ENCODE measurements at regions not wholly inside any gene's neighbourhood (a gene's known extent, or its start where the extent isn't known, plus 50 kb on each side); places are given as distances from the start of the nearest gene placed in this dataset.

GRCh38 chr6:165967810-165968407 is 199.7 kb downstream of the TBXT start:
- H3K27ac ChIP-seq, result no peak overlapping the region
- DNase-seq, result no peak
- no peaks in the 10 kb centered on the region for H3K4me1 ChIP-seq
- no peaks in the 10 kb centered on the region for H3K27me3 ChIP-seq
- H3K36me3 ChIP-seq, result no peaks in the 10 kb centered on the region
- H3K9ac ChIP-seq (ENCODE audit: low read depth in 2 of 2, low read length in 2 of 2), result no peak overlapping the region
- TF ChIP-seq CTCF (IDR thresholded peaks at IDR 0.05), result no peak
- H3K9me3 ChIP-seq, result no peaks in the 10 kb centered on the region
- H3K4me3 ChIP-seq, result no peak overlapping the region
- intact Hi-C loops (cut with DNase I), result no loop called here

GRCh38 chr6:165963750-165964149 is 203.9 kb downstream of the TBXT start:
- no peaks in the 10 kb centered on the region for H3K9me3 ChIP-seq
- no peak overlapping the region for H3K4me3 ChIP-seq
- H3K9ac ChIP-seq (ENCODE audit: low read depth in 2 of 2, low read length in 2 of 2), result no peak overlapping the region
- TF ChIP-seq CTCF (IDR thresholded peaks at IDR 0.05), result no peak
- DNase-seq, result no peak
- intact Hi-C loops (cut with DNase I), result no loop called here
- H3K27ac ChIP-seq, result no peak overlapping the region
- no peaks in the 10 kb centered on the region for H3K4me1 ChIP-seq
- H3K27me3 ChIP-seq, result no peaks in the 10 kb centered on the region
- no peaks in the 10 kb centered on the region for H3K36me3 ChIP-seq

GRCh38 chr6:165962366-165962765 is 205.3 kb downstream of the TBXT start:
- intact Hi-C loops (cut with DNase I), result no loop called here
- no peak overlapping the region for H3K4me3 ChIP-seq
- DNase-seq, result no peak
- H3K9me3 ChIP-seq, result no peaks in the 10 kb centered on the region
- H3K36me3 ChIP-seq, result no peaks in the 10 kb centered on the region
- no peaks in the 10 kb centered on the region for H3K27me3 ChIP-seq
- H3K27ac ChIP-seq, result no peak overlapping the region
- no peak for TF ChIP-seq CTCF (IDR thresholded peaks at IDR 0.05)
- H3K4me1 ChIP-seq, result no peaks in the 10 kb centered on the region
- no peak overlapping the region for H3K9ac ChIP-seq (ENCODE audit: low read depth in 2 of 2, low read length in 2 of 2)

- H3K4me1 ChIP-seq, result no peaks in the 10 kb centered on the region
- H3K9ac ChIP-seq (ENCODE audit: low read depth in 2 of 2, low read length in 2 of 2), result no peak overlapping the region
- H3K9me3 ChIP-seq, result no peaks in the 10 kb centered on the region
- no peaks in the 10 kb centered on the region for H3K27me3 ChIP-seq
- no peak overlapping the region for H3K4me3 ChIP-seq
- no peak for DNase-seq
- TF ChIP-seq CTCF (IDR thresholded peaks at IDR 0.05), result no peak
- H3K27ac ChIP-seq, result no peak overlapping the region
- intact Hi-C loops (cut with DNase I), result no loop called here
- no peaks in the 10 kb centered on the region for H3K36me3 ChIP-seq
Measured at GRCh38 chr6:165961233-165961632, 206.4 kb downstream of the TBXT start.

- DNase-seq, result no peak
- intact Hi-C loops (cut with DNase I), result no loop called here
- H3K27me3 ChIP-seq, result no peaks in the 10 kb centered on the region
- H3K27ac ChIP-seq, result no peak overlapping the region
- no peak overlapping the region for H3K9ac ChIP-seq (ENCODE audit: low read depth in 2 of 2, low read length in 2 of 2)
- H3K4me3 ChIP-seq, result no peak overlapping the region
- H3K36me3 ChIP-seq, result no peaks in the 10 kb centered on the region
- no peaks in the 10 kb centered on the region for H3K9me3 ChIP-seq
- no peaks in the 10 kb centered on the region for H3K4me1 ChIP-seq
- TF ChIP-seq CTCF (IDR thresholded peaks at IDR 0.05), result no peak
Measured at GRCh38 chr6:165960695-165961094, 207.0 kb downstream of the TBXT start.

Data from colonic mucosa (tissue), 4 donors.